Caco-2 (cell line): ENCODE measurements at regions not wholly inside any gene's neighbourhood (a gene's known extent, or its start where the extent isn't known, plus 50 kb on each side); places are given as distances from the start of the nearest gene placed in this dataset.

Experiments
- BruUV-seq: library from RNA; stranded (reverse); fragments of 400-500 nt; replicated peaks from 2 replicates; lab custom pipeline; 2021; lab: Mats Ljungman, UMichigan
- CTCF ChIA-PET: fragments of 300-600 bp; sonication (Branson Sonifier 250); formaldehyde crosslinking; loops from one replicate; lab custom pipeline; 2022; ENCODE audit warnings: antibody characterized with exemption; lab: Charles Lee
- POLR2A ChIA-PET: fragments of 300-600 bp; sonication (Branson Sonifier 250); formaldehyde crosslinking; loops from one replicate; lab custom pipeline; 2022; ENCODE audit warnings: antibody characterized with exemption; lab: Charles Lee
- DNase-seq, 2 experiments: peaks; one replicate each; pipeline versions ENCODE4 v3.0.0 to v3.0.0-alpha.2; 2020 to 2022
- H3K27me3 ChIP-seq: replicated peaks from 2 replicates; pipeline ENCODE4 v1.6.0; 2011; ENCODE audit warnings: low read length; ENCODE audit not compliant: control insufficient read depth, insufficient read depth
- H3K36me3 ChIP-seq: 2 replicates; pipeline ENCODE4 v1.5.1; 2011; ENCODE audit warnings: low read length; ENCODE audit not compliant: control insufficient read depth, insufficient read depth
- H3K4me1 ChIP-seq: fragments of 250-450 bp; sonication (Bioruptor Pico); 2 replicates; pipeline ENCODE4 v1.5.1; 2020; ENCODE audit warnings: mild to moderate bottlenecking
- H3K4me3 ChIP-seq: 2 replicates; pipeline ENCODE4 v1.5.1; 2011; ENCODE audit warnings: low read depth, mild to moderate bottlenecking, control low read depth, low read length
- H3K9me3 ChIP-seq: fragments of 250-450 bp; sonication (Bioruptor Pico); 2 replicates; pipeline ENCODE4 v1.5.1; 2020; ENCODE audit warnings: mild to moderate bottlenecking, moderate library complexity
- H3K27ac Mint-ChIP-seq: one replicate; pipeline ENCODE4 v1.8.0; 2022; ENCODE audit warnings: mixed read lengths; ENCODE audit not compliant: unreplicated experiment
- H3K27me3 Mint-ChIP-seq: one replicate; pipeline ENCODE4 v1.8.0; 2022; ENCODE audit warnings: mixed read lengths; ENCODE audit not compliant: insufficient read depth, unreplicated experiment
- H3K36me3 Mint-ChIP-seq: one replicate; pipeline ENCODE4 v1.8.0; 2022; ENCODE audit warnings: mild to moderate bottlenecking, mixed read lengths; ENCODE audit not compliant: insufficient read depth, unreplicated experiment
- H3K4me1 Mint-ChIP-seq: one replicate; pipeline ENCODE4 v1.8.0; 2022; ENCODE audit warnings: low read depth, mixed read lengths; ENCODE audit not compliant: unreplicated experiment
- H3K4me3 Mint-ChIP-seq: one replicate; pipeline ENCODE4 v1.8.0; 2022; ENCODE audit warnings: mild to moderate bottlenecking, moderate library complexity, mixed read lengths; ENCODE audit not compliant: unreplicated experiment
- H3K9me3 Mint-ChIP-seq: one replicate; pipeline ENCODE4 v1.8.0; 2022; ENCODE audit warnings: mixed read lengths; ENCODE audit not compliant: unreplicated experiment
- intact Hi-C: fragments of 100-400 bp; cut with micrococcal nuclease; formaldehyde crosslinking; loops from one replicate; pipeline ENCODE4 v1.10.0; 2022; ENCODE audit not compliant: unreplicated experiment
- TF ChIP-seq, protein P1 (sequence below), 2 experiments: fragments of 200-600 bp in 1 of 2; IDR thresholded peaks; 1 replicate in 1 of 2; 2 replicates in 1 of 2; pipeline versions ENCODE4 v1.5.1 to v1.8.0; 2011 to 2022; ENCODE audit warnings: antibody characterized with exemption in 1 of 2, control low read depth in 1 of 2, inconsistent platforms in 1 of 2, low read depth in 1 of 2, low read length in 1 of 2, mild to moderate bottlenecking in 1 of 2, moderate library complexity in 1 of 2; ENCODE audit not compliant: insufficient read depth in 1 of 2, severe bottlenecking in 1 of 2, unreplicated experiment in 1 of 2

DNA sequence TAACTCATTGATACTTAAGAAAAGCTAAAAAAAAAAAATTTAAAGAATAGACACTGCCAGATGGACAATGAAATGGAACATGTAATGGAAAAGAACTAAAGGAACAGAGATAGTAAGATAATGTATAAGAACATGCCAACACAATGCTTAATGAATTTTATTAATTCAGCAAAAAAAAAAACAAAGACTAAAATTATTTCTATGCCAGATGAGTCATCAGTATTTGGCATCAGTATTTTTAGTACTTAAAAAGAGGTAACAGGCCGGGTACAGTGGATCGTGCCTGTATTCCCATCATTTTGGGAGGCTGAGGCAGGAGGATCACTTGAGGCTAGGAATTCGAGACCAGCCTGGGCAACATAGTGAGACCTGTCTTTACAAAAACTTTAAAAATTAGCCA is 168.5 kb downstream of the CYB561 start:
- Mint-ChIP-seq H3K36me3 (no peaks in the 10 kb centered on the region), H3K9me3 (no peaks in the 10 kb centered on the region), H3K27ac (no peak overlapping the region), H3K4me3 (no peak overlapping the region), H3K4me1 (no peaks in the 10 kb centered on the region), H3K27me3 (peaks cover 26% of the 10 kb centered on the region)
- TF ChIP-seq, protein P1, sequence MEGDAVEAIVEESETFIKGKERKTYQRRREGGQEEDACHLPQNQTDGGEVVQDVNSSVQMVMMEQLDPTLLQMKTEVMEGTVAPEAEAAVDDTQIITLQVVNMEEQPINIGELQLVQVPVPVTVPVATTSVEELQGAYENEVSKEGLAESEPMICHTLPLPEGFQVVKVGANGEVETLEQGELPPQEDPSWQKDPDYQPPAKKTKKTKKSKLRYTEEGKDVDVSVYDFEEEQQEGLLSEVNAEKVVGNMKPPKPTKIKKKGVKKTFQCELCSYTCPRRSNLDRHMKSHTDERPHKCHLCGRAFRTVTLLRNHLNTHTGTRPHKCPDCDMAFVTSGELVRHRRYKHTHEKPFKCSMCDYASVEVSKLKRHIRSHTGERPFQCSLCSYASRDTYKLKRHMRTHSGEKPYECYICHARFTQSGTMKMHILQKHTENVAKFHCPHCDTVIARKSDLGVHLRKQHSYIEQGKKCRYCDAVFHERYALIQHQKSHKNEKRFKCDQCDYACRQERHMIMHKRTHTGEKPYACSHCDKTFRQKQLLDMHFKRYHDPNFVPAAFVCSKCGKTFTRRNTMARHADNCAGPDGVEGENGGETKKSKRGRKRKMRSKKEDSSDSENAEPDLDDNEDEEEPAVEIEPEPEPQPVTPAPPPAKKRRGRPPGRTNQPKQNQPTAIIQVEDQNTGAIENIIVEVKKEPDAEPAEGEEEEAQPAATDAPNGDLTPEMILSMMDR (IDR thresholded peaks at IDR 0.05; ENCODE audit: insufficient read depth in 1 of 2, low read depth in 1 of 2, low read length in 1 of 2, severe bottlenecking in 1 of 2, unreplicated experiment in 1 of 2) = no peak
- no TSS peak for BruUV-seq
- H3K4me1 ChIP-seq = no peaks in the 10 kb centered on the region
- H3K9me3 ChIP-seq = no peaks in the 10 kb centered on the region
- CTCF ChIA-PET = interaction anchor here (0.8 kb wide), 1 partner anchor 162 kb away, joined by 4 read pairs; no protein-coding TSS in a partner anchor
- POLR2A ChIA-PET = no interaction called here
- no peak for DNase-seq
- H3K4me3 ChIP-seq = no peak overlapping the region
- H3K36me3 ChIP-seq = no peaks in the 10 kb centered on the region
- intact Hi-C loops = no loop called here
- no peaks in the 10 kb centered on the region for H3K27me3 ChIP-seq

DNA sequence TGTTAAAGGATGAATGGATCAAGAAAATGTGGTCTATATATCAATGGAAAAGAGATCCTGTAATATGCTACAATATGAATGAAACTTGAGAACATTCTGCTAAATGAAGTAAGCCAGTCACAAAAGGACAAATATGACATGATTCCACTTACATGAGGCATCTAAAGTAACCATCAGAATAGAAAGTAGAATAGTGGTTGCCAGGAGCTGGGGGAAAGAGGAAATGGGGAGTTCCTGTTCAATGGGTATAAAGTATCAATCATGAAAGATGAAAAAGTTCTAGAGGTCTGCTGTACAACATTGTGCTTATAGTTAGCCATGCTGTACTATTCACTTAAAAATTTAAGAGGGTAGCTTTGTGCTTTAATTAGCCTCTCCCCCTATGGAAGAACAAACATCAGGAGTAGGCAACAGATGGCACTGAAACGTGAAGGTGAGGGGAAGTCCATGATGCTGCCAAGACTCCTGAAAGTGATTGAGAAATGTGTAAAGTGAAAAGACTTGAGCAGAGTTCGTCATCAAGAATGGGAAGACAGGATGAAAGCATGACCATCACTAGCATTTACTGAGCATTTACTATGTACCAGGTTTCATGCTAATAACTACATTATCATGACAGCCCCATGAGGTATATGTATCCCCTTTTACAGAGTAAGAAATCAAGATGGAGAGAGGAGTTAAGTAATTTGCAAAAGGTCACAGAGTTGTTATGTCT is 167.2 kb downstream of the CYB561 start:
- H3K4me3 ChIP-seq = no peak overlapping the region
- ChIA-PET CTCF (no interaction called here), POLR2A (no interaction called here)
- Mint-ChIP-seq H3K4me1 (no peaks in the 10 kb centered on the region), H3K4me3 (no peak overlapping the region), H3K27me3 (peaks cover 29% of the 10 kb centered on the region), H3K27ac (no peak overlapping the region), H3K9me3 (no peaks in the 10 kb centered on the region), H3K36me3 (no peaks in the 10 kb centered on the region)
- BruUV-seq = no TSS peak
- DNase-seq = no peak
- TF ChIP-seq, protein P1 (IDR thresholded peaks at IDR 0.05; ENCODE audit: insufficient read depth in 1 of 2, low read depth in 1 of 2, low read length in 1 of 2, severe bottlenecking in 1 of 2, unreplicated experiment in 1 of 2) = no peak
- H3K4me1 ChIP-seq = no peaks in the 10 kb centered on the region
- H3K27me3 ChIP-seq = no peaks in the 10 kb centered on the region
- intact Hi-C loops = no loop called here
- no peaks in the 10 kb centered on the region for H3K36me3 ChIP-seq
- no peaks in the 10 kb centered on the region for H3K9me3 ChIP-seq

DNA sequence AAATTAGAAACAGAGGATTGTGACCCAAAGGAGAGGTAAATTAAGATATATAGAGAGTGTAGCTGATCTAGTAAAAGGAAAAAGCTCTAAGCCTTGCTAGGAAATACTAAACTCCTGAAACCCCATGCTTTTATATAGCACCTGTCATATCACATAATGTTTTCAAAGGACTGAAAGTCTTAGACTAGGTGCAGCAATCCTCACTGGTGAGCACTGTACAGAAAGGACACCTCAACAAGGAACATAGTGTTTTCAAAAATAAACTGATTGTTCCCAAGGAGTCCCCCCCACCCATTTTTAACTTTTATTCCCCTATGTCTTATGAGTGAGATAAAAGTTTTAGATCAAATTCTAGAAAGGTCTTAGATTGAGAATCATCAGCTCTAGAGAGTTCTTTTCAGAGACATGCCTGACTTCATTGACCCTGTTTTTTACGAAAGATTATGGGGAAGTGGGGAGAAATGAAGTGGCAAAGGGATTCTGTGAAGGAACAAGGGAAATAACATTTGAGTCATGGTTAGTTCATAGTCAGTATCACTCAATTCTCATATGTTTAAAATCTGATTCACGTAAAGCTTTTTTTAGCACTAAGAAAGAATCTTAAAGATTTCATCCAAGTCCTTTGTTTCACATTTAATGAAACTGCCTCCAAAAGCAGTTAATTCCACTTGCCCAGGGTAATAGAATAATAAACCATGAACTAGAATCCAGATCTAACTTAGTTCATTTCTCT is 166.4 kb downstream of the CYB561 start:
- Histone ChIP-seq H3K4me3 (no peak overlapping the region), H3K9me3 (no peaks in the 10 kb centered on the region), H3K27me3 (no peaks in the 10 kb centered on the region), H3K4me1 (no peaks in the 10 kb centered on the region), H3K36me3 (no peaks in the 10 kb centered on the region)
- intact Hi-C loops = no loop called here
- no peaks in the 10 kb centered on the region for H3K36me3 Mint-ChIP-seq
- H3K9me3 Mint-ChIP-seq = peaks cover under 1% of the 10 kb centered on the region
- no peaks in the 10 kb centered on the region for H3K4me1 Mint-ChIP-seq
- ChIA-PET CTCF (no interaction called here), POLR2A (no interaction called here)
- peaks cover 29% of the 10 kb centered on the region for H3K27me3 Mint-ChIP-seq
- BruUV-seq = no TSS peak
- H3K4me3 Mint-ChIP-seq = no peak overlapping the region
- H3K27ac Mint-ChIP-seq = no peak overlapping the region
- no peak for DNase-seq
- TF ChIP-seq, protein P1 (IDR thresholded peaks at IDR 0.05; ENCODE audit: insufficient read depth in 1 of 2, low read depth in 1 of 2, low read length in 1 of 2, severe bottlenecking in 1 of 2, unreplicated experiment in 1 of 2) = no peak
